ENCODE measurements at regions not wholly inside any gene's neighbourhood (a gene's known extent, or its start where the extent isn't known, plus 50 kb on each side); places are given as distances from the start of the nearest gene placed in this dataset.

DNA sequence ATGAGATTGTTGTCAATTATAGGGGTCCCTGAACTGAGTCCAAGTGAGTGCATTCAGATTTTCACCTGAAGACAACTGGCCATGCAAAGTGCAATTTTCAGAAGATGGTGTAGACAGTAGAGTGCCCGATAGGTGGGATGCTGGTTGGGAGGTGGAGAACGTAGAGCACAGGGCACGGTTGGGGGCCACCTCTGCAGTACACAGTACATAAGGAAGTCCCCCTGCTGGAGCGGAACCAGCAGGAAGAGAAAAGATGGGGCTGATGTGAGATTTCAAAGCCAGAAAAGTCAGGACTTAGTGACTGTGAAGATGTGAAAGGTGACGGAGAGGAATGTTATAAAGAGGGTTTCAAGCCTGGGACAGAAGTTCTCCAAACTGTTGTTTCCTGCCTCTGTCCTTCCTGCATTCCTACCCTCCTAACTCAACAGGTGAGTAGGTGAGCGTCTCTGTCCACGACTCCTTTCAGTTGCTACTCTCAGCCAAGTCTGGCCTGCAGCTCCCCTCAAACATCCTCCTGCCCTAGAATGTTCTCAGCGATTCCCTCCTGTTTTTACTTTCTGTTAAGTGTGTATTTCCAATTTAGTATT, 330.8 kb downstream of the PRL start:
- TF ChIP-seq, protein P1, sequence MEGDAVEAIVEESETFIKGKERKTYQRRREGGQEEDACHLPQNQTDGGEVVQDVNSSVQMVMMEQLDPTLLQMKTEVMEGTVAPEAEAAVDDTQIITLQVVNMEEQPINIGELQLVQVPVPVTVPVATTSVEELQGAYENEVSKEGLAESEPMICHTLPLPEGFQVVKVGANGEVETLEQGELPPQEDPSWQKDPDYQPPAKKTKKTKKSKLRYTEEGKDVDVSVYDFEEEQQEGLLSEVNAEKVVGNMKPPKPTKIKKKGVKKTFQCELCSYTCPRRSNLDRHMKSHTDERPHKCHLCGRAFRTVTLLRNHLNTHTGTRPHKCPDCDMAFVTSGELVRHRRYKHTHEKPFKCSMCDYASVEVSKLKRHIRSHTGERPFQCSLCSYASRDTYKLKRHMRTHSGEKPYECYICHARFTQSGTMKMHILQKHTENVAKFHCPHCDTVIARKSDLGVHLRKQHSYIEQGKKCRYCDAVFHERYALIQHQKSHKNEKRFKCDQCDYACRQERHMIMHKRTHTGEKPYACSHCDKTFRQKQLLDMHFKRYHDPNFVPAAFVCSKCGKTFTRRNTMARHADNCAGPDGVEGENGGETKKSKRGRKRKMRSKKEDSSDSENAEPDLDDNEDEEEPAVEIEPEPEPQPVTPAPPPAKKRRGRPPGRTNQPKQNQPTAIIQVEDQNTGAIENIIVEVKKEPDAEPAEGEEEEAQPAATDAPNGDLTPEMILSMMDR (IDR thresholded peaks at IDR 0.05): no peak
- no peak for TF ChIP-seq POLR2A (IDR thresholded peaks at IDR 0.05)
